ENCODE measurements at regions not wholly inside any gene's neighbourhood (a gene's known extent, or its start where the extent isn't known, plus 50 kb on each side); places are given as distances from the start of the nearest gene placed in this dataset.

DNA sequence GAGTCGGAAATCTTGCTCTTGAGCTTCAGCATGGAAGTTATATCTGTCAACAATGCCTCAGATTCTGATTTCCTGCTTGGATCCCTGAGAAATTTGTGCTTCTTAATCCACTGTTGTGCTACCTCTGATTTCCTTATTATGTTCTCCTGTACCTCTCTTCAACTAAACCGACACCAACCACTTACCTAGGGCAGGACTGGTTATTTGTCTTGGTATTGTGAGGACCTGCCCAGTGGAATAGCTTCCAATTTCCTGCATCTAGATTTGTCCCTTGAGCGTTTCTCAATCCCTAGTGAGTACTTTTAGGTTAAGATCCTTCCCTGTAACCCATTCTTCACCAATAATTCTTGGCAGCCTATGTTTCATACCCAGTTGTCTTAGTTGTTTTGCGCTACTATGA, 720.5 kb upstream of the ZNF385D start:
- TF ChIP-seq ZFX (IDR thresholded peaks at IDR 0.05; ENCODE audit: borderline replicate concordance), result no peak
- TF ChIP-seq CTCF (IDR thresholded peaks at IDR 0.05), result no peak

DNA sequence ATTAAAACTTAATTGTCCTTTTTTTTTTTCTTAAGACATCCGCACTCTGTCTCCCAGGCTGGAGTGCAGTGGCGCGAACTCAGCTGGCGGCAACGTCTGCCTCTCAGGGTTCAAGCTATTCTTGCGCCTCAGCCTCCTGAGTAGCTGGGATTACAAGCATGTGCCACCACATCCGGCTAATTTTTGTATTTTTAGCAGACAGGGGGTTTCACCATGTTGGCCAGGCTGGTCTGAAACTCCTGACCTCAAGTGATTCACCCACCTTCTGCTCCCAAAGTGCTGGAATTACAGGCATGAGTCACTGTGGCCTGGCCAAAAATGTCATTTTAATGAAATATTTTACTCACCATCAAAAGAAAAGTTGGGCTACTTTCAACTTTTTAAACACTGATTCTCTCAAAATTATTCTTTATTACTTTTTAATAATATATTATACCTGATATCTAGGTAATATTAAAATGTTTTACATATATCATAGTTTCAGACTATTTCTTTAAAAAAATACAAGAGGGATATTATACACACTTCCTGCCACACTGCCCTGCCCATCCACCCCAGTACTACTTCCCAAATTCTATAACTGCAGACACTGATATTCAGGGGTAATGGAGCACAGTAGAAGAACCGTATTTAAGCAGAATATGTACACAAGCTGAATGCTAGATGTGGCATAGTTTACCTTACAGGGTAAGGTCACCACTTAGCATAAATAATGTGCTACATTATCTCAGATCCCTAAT, 723.9 kb upstream of the ZNF385D start:
- no peak overlapping the region for H3K27ac ChIP-seq
- TF ChIP-seq ZFX (IDR thresholded peaks at IDR 0.05; ENCODE audit: borderline replicate concordance) (no peak), CTCF (IDR thresholded peaks at IDR 0.05) (no peak)

More for the DNA sequence above, 720.5 kb upstream of the ZNF385D start:
- no peak overlapping the region for H3K27ac ChIP-seq

DNA sequence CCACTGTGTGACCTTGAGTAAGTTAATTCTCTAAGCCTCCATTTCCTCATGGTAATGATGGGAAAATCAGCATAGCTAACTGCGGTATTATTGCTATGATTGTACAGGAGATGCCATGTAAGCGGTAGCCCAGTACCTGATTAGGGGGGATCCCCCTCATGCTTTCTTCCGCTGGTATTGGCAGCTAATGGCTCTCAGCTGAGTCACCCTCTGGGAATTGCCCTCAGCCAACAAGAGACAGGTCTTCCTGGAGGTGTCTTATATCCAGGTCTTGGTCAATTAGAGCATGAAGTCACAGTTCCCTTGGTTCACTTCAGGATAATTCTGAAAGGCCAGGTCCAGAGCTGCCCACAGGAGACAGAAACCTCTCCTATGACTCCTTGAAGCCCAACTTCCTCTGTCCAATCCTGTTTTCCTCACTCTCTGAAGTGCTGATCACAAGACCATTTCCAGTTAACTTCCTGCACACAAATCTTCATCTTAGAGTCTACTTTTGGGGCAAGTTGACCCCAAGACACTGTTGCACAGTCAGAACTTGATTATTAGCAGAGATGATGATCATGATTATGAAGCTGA, 724.7 kb upstream of the ZNF385D start:
- TF ChIP-seq CTCF (IDR thresholded peaks at IDR 0.05), result no peak
- no peak for TF ChIP-seq ZFX (IDR thresholded peaks at IDR 0.05; ENCODE audit: borderline replicate concordance)
- H3K27ac ChIP-seq, result no peak overlapping the region

- TF ChIP-seq ZFX (IDR thresholded peaks at IDR 0.05; ENCODE audit: borderline replicate concordance) (no peak), CTCF (IDR thresholded peaks at IDR 0.05) (no peak)
- no peak overlapping the region for H3K27ac ChIP-seq
These were observed 726.0 kb upstream of the ZNF385D start for GRCh38 chr3:22476976-22477375.

DNA sequence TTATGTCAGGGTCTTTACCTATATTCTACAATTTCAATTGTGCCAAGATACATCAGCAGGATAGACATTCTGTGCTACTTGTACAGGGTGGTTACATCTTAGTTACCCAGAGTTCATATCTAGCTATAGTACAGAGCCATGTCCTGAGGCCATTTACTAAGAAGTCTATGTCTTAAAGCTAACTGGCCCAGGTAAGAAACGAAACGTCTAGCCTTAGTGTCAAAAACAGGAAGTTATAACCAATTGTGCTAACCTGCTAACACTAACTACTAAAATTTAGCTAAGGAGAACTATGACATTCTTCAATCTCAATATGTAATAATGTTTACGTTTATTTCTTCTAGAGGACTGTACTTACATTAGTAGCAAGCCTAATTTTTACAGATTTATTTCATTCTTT, 717.2 kb upstream of the UBE2E2 start:
- no peak for TF ChIP-seq CTCF (IDR thresholded peaks at IDR 0.05)
- TF ChIP-seq ZFX (IDR thresholded peaks at IDR 0.05; ENCODE audit: borderline replicate concordance), result no peak
- H3K27ac ChIP-seq, result no peak overlapping the region

DNA sequence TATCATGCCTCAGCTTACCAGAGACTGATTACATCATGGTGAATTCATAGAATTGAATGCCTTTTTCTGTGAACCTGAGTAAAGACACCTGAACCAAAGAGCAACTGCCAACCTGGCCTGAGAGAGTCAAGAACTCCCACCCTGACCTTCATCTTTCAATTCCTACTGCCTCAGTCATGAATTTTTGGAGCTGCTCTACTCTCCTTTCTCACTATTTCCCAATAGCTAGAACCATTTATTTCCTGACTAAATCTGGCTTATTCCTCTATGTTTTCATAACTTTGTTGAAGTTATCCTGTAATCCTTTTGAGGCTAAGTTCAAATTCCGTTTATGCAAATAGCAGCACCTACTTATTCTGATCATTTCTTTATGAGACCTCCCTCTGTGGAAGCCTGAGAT, 712.4 kb upstream of the UBE2E2 start:
- H3K27ac ChIP-seq, result peak overlapping the region; percentile 29
- TF ChIP-seq CTCF (IDR thresholded peaks at IDR 0.05), result no peak
- no peak for TF ChIP-seq ZFX (IDR thresholded peaks at IDR 0.05; ENCODE audit: borderline replicate concordance)

DNA sequence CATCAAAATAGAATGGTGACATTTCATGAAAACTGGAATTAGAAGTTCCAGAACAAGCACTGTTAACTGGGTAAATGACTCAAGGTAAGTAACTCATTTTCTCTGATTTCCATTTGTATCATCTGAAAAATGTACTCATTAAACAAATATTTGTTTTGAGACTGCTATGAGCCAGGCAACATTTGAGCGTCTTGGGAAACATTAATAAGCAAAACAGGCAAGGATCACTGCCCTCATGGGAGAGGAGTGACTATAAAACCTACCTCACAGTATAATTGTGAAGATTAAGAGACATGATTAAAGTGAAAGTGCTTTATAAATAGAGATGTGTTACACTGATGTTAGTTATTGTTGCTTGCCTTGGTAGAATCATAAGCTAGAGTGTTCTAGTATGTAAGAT, 711.8 kb upstream of the UBE2E2 start:
- TF ChIP-seq CTCF (IDR thresholded peaks at IDR 0.05) (no peak), ZFX (IDR thresholded peaks at IDR 0.05; ENCODE audit: borderline replicate concordance) (no peak)
- peak overlapping the region; percentile 29 for H3K27ac ChIP-seq

All from 22Rv1 (cell line).